Liver (tissue), 8 donors: ENCODE measurements at regions not wholly inside any gene's neighbourhood (a gene's known extent, or its start where the extent isn't known, plus 50 kb on each side); places are given as distances from the start of the nearest gene placed in this dataset.

ENCODE experiments used
- DNase-seq: peaks from one replicate; pipeline ENCODE4 v3.0.0-alpha.2; 2017; ENCODE audit warnings: low spot score
- H3K27ac ChIP-seq, 2 donors: one replicate each; pipeline ENCODE4 v1.7.0; 2013; ENCODE audit warnings: inconsistent platforms in 2 of 2, low read length in 2 of 2, control low read depth in 1 of 2, low read depth in 1 of 2, mild to moderate bottlenecking in 1 of 2
- H3K27me3 ChIP-seq, 4 donors: one replicate each; pipeline versions ENCODE4 v1.6.1 to v1.7.0; 2013; ENCODE audit warnings: low read length in 3 of 4, inconsistent platforms in 1 of 4, mild to moderate bottlenecking in 1 of 4, moderate library complexity in 1 of 4; ENCODE audit not compliant: control insufficient read depth in 4 of 4, insufficient read depth in 4 of 4
- H3K36me3 ChIP-seq, 4 donors: one replicate each; pipeline versions ENCODE4 v1.6.1 to v1.7.0; 2013; ENCODE audit warnings: low read length in 3 of 4, mild to moderate bottlenecking in 3 of 4, low read depth in 1 of 4, moderate library complexity in 1 of 4; ENCODE audit not compliant: control insufficient read depth in 4 of 4, insufficient read depth in 3 of 4
- H3K4me1 ChIP-seq, 4 donors: one replicate each; pipeline versions ENCODE4 v1.6.1 to v1.7.0; 2013; ENCODE audit warnings: low read length in 3 of 4, mild to moderate bottlenecking in 3 of 4, moderate library complexity in 1 of 4; ENCODE audit not compliant: control insufficient read depth in 4 of 4, insufficient read depth in 4 of 4
- H3K4me3 ChIP-seq, 3 donors: one replicate each; pipeline versions ENCODE4 v1.6.1 to v1.7.0; 2013; ENCODE audit warnings: low read length in 3 of 3, control low read depth in 1 of 3, low read depth in 1 of 3, mild to moderate bottlenecking in 1 of 3
- H3K9ac ChIP-seq, 2 donors: one replicate each; pipeline ENCODE4 v1.7.0; 2013; ENCODE audit warnings: low read length in 2 of 2, mild to moderate bottlenecking in 2 of 2, moderate library complexity in 2 of 2, control low read depth in 1 of 2, low read depth in 1 of 2
- H3K9me3 ChIP-seq, 4 donors: one replicate each; pipeline versions ENCODE4 v1.6.1 to v1.7.0; 2013; ENCODE audit warnings: low read length in 3 of 4; ENCODE audit not compliant: control insufficient read depth in 4 of 4
- CTCF ChIP-seq: fragments of 150-350 bp; IDR thresholded peaks from 2 replicates; pipeline ENCODE4 v1.5.1; 2017; ENCODE audit warnings: improper control_type of control experiment, low read depth, low read length; ENCODE audit not compliant: missing input control
- EGR1 ChIP-seq, 2 donors: IDR thresholded peaks; 2 replicates each; pipeline ENCODE4 v1.6.1; 2016 to 2018; ENCODE audit warnings: antibody characterized with exemption in 2 of 2, low read depth in 2 of 2
- FOXA1 ChIP-seq: IDR thresholded peaks from 2 replicates; pipeline ENCODE4 v1.6.1; 2016; ENCODE audit warnings: antibody characterized with exemption
- FOXA2 ChIP-seq: IDR thresholded peaks from 2 replicates; pipeline ENCODE4 v1.6.1; 2016; ENCODE audit warnings: antibody characterized with exemption
- GABPA ChIP-seq, 2 donors: IDR thresholded peaks in 1 of 2; conservative IDR thresholded peaks in 1 of 2; 2 replicates each; pipeline ENCODE4 v1.6.1; 2016; ENCODE audit warnings: antibody characterized with exemption in 2 of 2, mild to moderate bottlenecking in 1 of 2, moderate library complexity in 1 of 2
- HNF4A ChIP-seq, 2 donors: conservative IDR thresholded peaks; 2 replicates each; pipeline ENCODE4 v1.6.1; 2016; ENCODE audit warnings: antibody characterized with exemption in 2 of 2, mild to moderate bottlenecking in 2 of 2
- HNF4G ChIP-seq: IDR thresholded peaks from 2 replicates; pipeline ENCODE4 v1.6.1; 2016; ENCODE audit warnings: antibody characterized with exemption
- JUND ChIP-seq, 2 donors: IDR thresholded peaks; 2 replicates each; pipeline ENCODE4 v1.6.1; 2016; ENCODE audit warnings: antibody characterized with exemption in 2 of 2
- NR2F2 ChIP-seq: IDR thresholded peaks from 2 replicates; pipeline ENCODE4 v1.6.1; 2016; ENCODE audit warnings: antibody characterized with exemption
- RAD21 ChIP-seq, 2 donors: IDR thresholded peaks; 2 replicates each; pipeline ENCODE4 v1.6.1; 2016; ENCODE audit warnings: antibody characterized with exemption in 2 of 2, mild to moderate bottlenecking in 2 of 2
- REST ChIP-seq: IDR thresholded peaks from 2 replicates; pipeline ENCODE4 v1.6.1; 2016; ENCODE audit warnings: antibody characterized with exemption, mild to moderate bottlenecking
- RXRA ChIP-seq, 2 donors: IDR thresholded peaks; 2 replicates each; pipeline ENCODE4 v1.6.1; 2017 to 2018; ENCODE audit warnings: antibody characterized with exemption in 2 of 2, mild to moderate bottlenecking in 1 of 2
- SP1 ChIP-seq: IDR thresholded peaks from 2 replicates; pipeline ENCODE4 v1.6.1; 2018; ENCODE audit warnings: antibody characterized with exemption, mild to moderate bottlenecking
- TAF1 ChIP-seq: conservative IDR thresholded peaks from 2 replicates; pipeline ENCODE4 v1.6.1; 2016; ENCODE audit warnings: antibody characterized with exemption, mild to moderate bottlenecking
- YY1 ChIP-seq: IDR thresholded peaks from 2 replicates; pipeline ENCODE4 v1.6.1; 2016; ENCODE audit warnings: antibody characterized with exemption, mild to moderate bottlenecking
- ZBTB33 ChIP-seq: IDR thresholded peaks from 2 replicates; pipeline ENCODE4 v1.6.1; 2016; ENCODE audit warnings: antibody characterized with exemption
- WGBS: extraction: QIAGEN DNeasy Blood & Tissue Kit; methylation state at CpG from one replicate; pipeline ENCODE4 v1.1.7; 2013; 5-methylcytosine and 5-hydroxymethylcytosine counted together
- TF ChIP-seq, protein P1 (sequence below): IDR thresholded peaks from 2 replicates; pipeline ENCODE4 v1.6.1; 2016; ENCODE audit warnings: antibody characterized with exemption
- TF ChIP-seq, protein P2 (sequence below): IDR thresholded peaks from 2 replicates; pipeline ENCODE4 v1.6.1; 2016; ENCODE audit warnings: antibody characterized with exemption
- donor health status: healthy.
- donor health status: healthy.
- donor health status: healthy.
- donor health status: healthy.
- donor health status: healthy.

DNA sequence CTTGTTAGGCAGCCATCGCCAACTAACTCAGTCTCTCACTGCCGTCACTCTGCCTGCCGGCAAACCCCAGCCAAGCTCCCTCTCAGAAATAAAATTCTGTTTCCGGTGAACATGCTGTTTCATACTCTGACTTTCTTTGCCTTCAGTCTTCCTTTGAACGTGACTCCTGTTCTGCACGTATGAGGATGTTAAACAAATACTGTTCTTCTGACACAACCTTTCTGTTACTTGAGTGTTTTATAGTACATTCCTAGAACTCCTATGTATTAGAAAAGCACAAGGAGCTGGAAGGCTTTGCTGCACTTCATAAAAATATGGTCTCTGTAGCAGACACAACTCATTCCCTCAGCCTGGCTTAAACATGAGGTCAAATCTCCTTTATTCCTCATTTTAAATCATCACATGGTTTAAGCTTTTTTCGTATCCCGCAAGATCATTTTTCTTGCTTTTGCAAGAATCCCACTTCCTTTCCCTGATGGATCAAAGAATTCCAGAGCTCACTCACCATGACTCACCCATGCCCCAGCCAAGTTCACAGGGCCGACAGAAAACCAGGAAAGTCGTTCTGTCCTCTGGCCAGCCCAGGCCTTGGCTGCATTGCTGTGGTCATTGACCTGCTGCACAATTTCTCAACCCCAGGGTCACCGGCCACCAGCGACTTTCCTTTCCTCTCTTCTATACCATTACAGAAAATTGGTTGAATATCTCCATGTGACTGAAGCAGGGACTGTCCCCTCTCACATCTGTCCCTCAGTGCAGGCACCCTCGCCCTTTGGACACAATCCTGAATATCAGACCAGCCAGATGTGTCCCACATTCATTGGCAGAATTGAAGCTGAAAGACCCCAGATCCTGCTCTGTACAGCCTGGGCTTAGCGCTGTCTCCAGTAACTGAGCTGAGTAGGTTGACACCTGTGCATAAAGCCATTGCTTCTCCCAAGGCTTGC lies 183.1 kb upstream of the ARL4C start:
- TF ChIP-seq FOXA2 (peak; percentile 55), YY1 (peak; percentile 78), TAF1 (no peak), SP1 (peak; percentile 92), GABPA (IDR thresholded peaks at IDR 0.05 in 1 of 2, conservative IDR thresholded peaks at IDR 0.05 in 1 of 2) (peak in 1 of 2 donors; percentile 45), REST (peak; percentile 71), ZBTB33 (no peak), JUND (IDR thresholded peaks at IDR 0.05) (peak; percentile 99), FOXA1 (no peak), HNF4A (conservative IDR thresholded peaks at IDR 0.05) (peak; percentile 95 to 97), RAD21 (IDR thresholded peaks at IDR 0.05) (peak; percentile 67 to 77), HNF4G (peak; percentile 58), NR2F2 (peak; percentile 89), RXRA (IDR thresholded peaks at IDR 0.05) (peak; percentile 99 to 100), CTCF (no peak), EGR1 (IDR thresholded peaks at IDR 0.05; ENCODE audit: low read depth in 2 of 2) (peak; percentile 19 to 76)
- TF ChIP-seq, protein P1, sequence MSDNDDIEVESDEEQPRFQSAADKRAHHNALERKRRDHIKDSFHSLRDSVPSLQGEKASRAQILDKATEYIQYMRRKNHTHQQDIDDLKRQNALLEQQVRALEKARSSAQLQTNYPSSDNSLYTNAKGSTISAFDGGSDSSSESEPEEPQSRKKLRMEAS: peak; percentile 78
- TF ChIP-seq, protein P2, sequence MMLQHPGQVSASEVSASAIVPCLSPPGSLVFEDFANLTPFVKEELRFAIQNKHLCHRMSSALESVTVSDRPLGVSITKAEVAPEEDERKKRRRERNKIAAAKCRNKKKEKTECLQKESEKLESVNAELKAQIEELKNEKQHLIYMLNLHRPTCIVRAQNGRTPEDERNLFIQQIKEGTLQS: peak; percentile 98
- Histone ChIP-seq H3K4me3 (no peak overlapping the region), H3K27ac (peak overlapping the region; percentile 72), H3K27me3 (no peaks in the 10 kb centered on the region), H3K36me3 (no peaks in the 10 kb centered on the region), H3K9ac (no peak overlapping the region), H3K4me1 (peaks cover 17 to 36% (median 33%) of the 10 kb centered on the region in 4 donors), H3K9me3 (no peaks in the 10 kb centered on the region)
- DNase-seq: peak; percentile 44
- 53% methylated on average over 14 of the region's 14 CpGs for WGBS
